ENCODE measurements at regions not wholly inside any gene's neighbourhood (a gene's known extent, or its start where the extent isn't known, plus 50 kb on each side); places are given as distances from the start of the nearest gene placed in this dataset.
"Not testable (repeated sequence)": the region's sequence is repeated elsewhere in the genome, so short reads cannot be mapped to it uniquely, and the experiment has no call there.

- H3K36me3 ChIP-seq (replicated peaks); H3K27me3 ChIP-seq (ENCODE audit: low read depth); in situ Hi-C loops (cut with MboI; ENCODE audit: low sequenced_read_pairs); H3K4me3 ChIP-seq; H3K4me1 ChIP-seq; DNase-seq (ENCODE audit: low spot score in 2 of 2); H3K9me3 ChIP-seq: not testable (repeated sequence)
These were observed 476.2 kb downstream of the FBXO15 start for GRCh38 chr18:73671480-73671879.

GRCh38 chr18:73670524-73670923 lies 477.1 kb downstream of the FBXO15 start:
- H3K9me3 ChIP-seq: no peaks in the 10 kb centered on the region
- no peak for DNase-seq (ENCODE audit: low spot score in 2 of 2)
- no peak overlapping the region for H3K4me3 ChIP-seq
- H3K4me1 ChIP-seq: no peaks in the 10 kb centered on the region
- H3K36me3 ChIP-seq (replicated peaks): no peaks in the 10 kb centered on the region
- in situ Hi-C loops (cut with MboI; ENCODE audit: low sequenced_read_pairs): no loop called here
- H3K27me3 ChIP-seq (ENCODE audit: low read depth): no peaks in the 10 kb centered on the region

GRCh38 chr18:73670039-73670438 lies 477.6 kb downstream of the FBXO15 start:
- no peaks in the 10 kb centered on the region for H3K36me3 ChIP-seq (replicated peaks)
- no peak overlapping the region for H3K4me3 ChIP-seq
- in situ Hi-C loops (cut with MboI; ENCODE audit: low sequenced_read_pairs): no loop called here
- no peaks in the 10 kb centered on the region for H3K9me3 ChIP-seq
- H3K4me1 ChIP-seq: no peaks in the 10 kb centered on the region
- DNase-seq (ENCODE audit: low spot score in 2 of 2): no peak
- H3K27me3 ChIP-seq (ENCODE audit: low read depth): no peaks in the 10 kb centered on the region

- Histone ChIP-seq H3K4me3 (no peak overlapping the region), H3K27me3 (ENCODE audit: low read depth) (no peaks in the 10 kb centered on the region), H3K36me3 (replicated peaks) (no peaks in the 10 kb centered on the region), H3K9me3 (no peaks in the 10 kb centered on the region), H3K4me1 (no peaks in the 10 kb centered on the region)
- DNase-seq (ENCODE audit: low spot score in 2 of 2): no peak
- in situ Hi-C loops (cut with MboI; ENCODE audit: low sequenced_read_pairs): no loop called here
These were observed 478.3 kb downstream of the FBXO15 start for GRCh38 chr18:73669297-73669696.

- H3K36me3 ChIP-seq (replicated peaks): no peaks in the 10 kb centered on the region
- in situ Hi-C loops (cut with MboI; ENCODE audit: low sequenced_read_pairs): no loop called here
- no peaks in the 10 kb centered on the region for H3K9me3 ChIP-seq
- no peaks in the 10 kb centered on the region for H3K27me3 ChIP-seq (ENCODE audit: low read depth)
- no peak for DNase-seq (ENCODE audit: low spot score in 2 of 2)
- no peak overlapping the region for H3K4me3 ChIP-seq
- H3K4me1 ChIP-seq: no peaks in the 10 kb centered on the region
These were observed 479.6 kb downstream of the FBXO15 start for GRCh38 chr18:73668051-73668450.

- Histone ChIP-seq H3K27me3 (ENCODE audit: low read depth) (no peaks in the 10 kb centered on the region), H3K4me1 (no peaks in the 10 kb centered on the region), H3K36me3 (replicated peaks) (no peaks in the 10 kb centered on the region), H3K4me3 (no peak overlapping the region), H3K9me3 (no peaks in the 10 kb centered on the region)
- in situ Hi-C loops (cut with MboI; ENCODE audit: low sequenced_read_pairs): no loop called here
- no peak for DNase-seq (ENCODE audit: low spot score in 2 of 2)
These were observed 480.9 kb downstream of the FBXO15 start for GRCh38 chr18:73666772-73667171.

- in situ Hi-C loops (cut with MboI; ENCODE audit: low sequenced_read_pairs): no loop called here
- Histone ChIP-seq H3K4me3 (no peak overlapping the region), H3K4me1 (no peaks in the 10 kb centered on the region), H3K36me3 (replicated peaks) (no peaks in the 10 kb centered on the region), H3K27me3 (ENCODE audit: low read depth) (no peaks in the 10 kb centered on the region), H3K9me3 (no peaks in the 10 kb centered on the region)
- DNase-seq (ENCODE audit: low spot score in 2 of 2): no peak
These were observed 482.7 kb downstream of the FBXO15 start for GRCh38 chr18:73664896-73665295.

- no peaks in the 10 kb centered on the region for H3K9me3 ChIP-seq
- no peaks in the 10 kb centered on the region for H3K4me1 ChIP-seq
- no peaks in the 10 kb centered on the region for H3K27me3 ChIP-seq (ENCODE audit: low read depth)
- no peak overlapping the region for H3K4me3 ChIP-seq
- no peak for DNase-seq (ENCODE audit: low spot score in 2 of 2)
- H3K36me3 ChIP-seq (replicated peaks): no peaks in the 10 kb centered on the region
- in situ Hi-C loops (cut with MboI; ENCODE audit: low sequenced_read_pairs): no loop called here
These were observed 484.1 kb downstream of the FBXO15 start for GRCh38 chr18:73663581-73663980.

GRCh38 chr18:73662421-73662820 lies 485.2 kb downstream of the FBXO15 start:
- H3K4me3 ChIP-seq: no peak overlapping the region

GRCh38 chr18:73660931-73661856 lies 486.4 kb downstream of the FBXO15 start:
- Histone ChIP-seq H3K4me3 (no peak overlapping the region), H3K9me3 (no peaks in the 10 kb centered on the region), H3K36me3 (replicated peaks) (no peaks in the 10 kb centered on the region), H3K4me1 (no peaks in the 10 kb centered on the region), H3K27me3 (ENCODE audit: low read depth) (no peaks in the 10 kb centered on the region)
- no peak for DNase-seq (ENCODE audit: low spot score in 2 of 2)
- in situ Hi-C loops (cut with MboI; ENCODE audit: low sequenced_read_pairs): no loop called here

More at GRCh38 chr18:73662421-73662820, 485.2 kb downstream of the FBXO15 start:
- Histone ChIP-seq H3K9me3 (no peaks in the 10 kb centered on the region), H3K27me3 (ENCODE audit: low read depth) (no peaks in the 10 kb centered on the region), H3K4me1 (no peaks in the 10 kb centered on the region), H3K36me3 (replicated peaks) (no peaks in the 10 kb centered on the region)
- in situ Hi-C loops (cut with MboI; ENCODE audit: low sequenced_read_pairs): no loop called here
- no peak for DNase-seq (ENCODE audit: low spot score in 2 of 2)

- Histone ChIP-seq H3K9me3 (no peaks in the 10 kb centered on the region), H3K27me3 (ENCODE audit: low read depth) (no peaks in the 10 kb centered on the region), H3K36me3 (replicated peaks) (no peaks in the 10 kb centered on the region), H3K4me3 (no peak overlapping the region), H3K4me1 (no peaks in the 10 kb centered on the region)
- no peak for DNase-seq (ENCODE audit: low spot score in 2 of 2)
- in situ Hi-C loops (cut with MboI; ENCODE audit: low sequenced_read_pairs): no loop called here
These were observed 490.9 kb downstream of the FBXO15 start for GRCh38 chr18:73656691-73657090.

- no peak overlapping the region for H3K4me3 ChIP-seq
- in situ Hi-C loops (cut with MboI; ENCODE audit: low sequenced_read_pairs): no loop called here
- H3K27me3 ChIP-seq (ENCODE audit: low read depth): no peaks in the 10 kb centered on the region
- no peaks in the 10 kb centered on the region for H3K4me1 ChIP-seq
- no peaks in the 10 kb centered on the region for H3K36me3 ChIP-seq (replicated peaks)
- no peak for DNase-seq (ENCODE audit: low spot score in 2 of 2)
- H3K9me3 ChIP-seq: no peaks in the 10 kb centered on the region
These were observed 493.8 kb downstream of the FBXO15 start for GRCh38 chr18:73653827-73654226.

- Histone ChIP-seq H3K36me3 (replicated peaks) (no peaks in the 10 kb centered on the region), H3K4me3 (no peak overlapping the region), H3K4me1 (no peaks in the 10 kb centered on the region), H3K9me3 (no peaks in the 10 kb centered on the region), H3K27me3 (ENCODE audit: low read depth) (no peaks in the 10 kb centered on the region)
- in situ Hi-C loops (cut with MboI; ENCODE audit: low sequenced_read_pairs): no loop called here
- DNase-seq (ENCODE audit: low spot score in 2 of 2): no peak
These were observed 494.4 kb downstream of the FBXO15 start for GRCh38 chr18:73653251-73653650.

- Histone ChIP-seq H3K9me3 (peaks cover 2% of the 10 kb centered on the region; the same call in 1 of the 2 replicates), H3K27me3 (ENCODE audit: low read depth) (no peaks in the 10 kb centered on the region), H3K36me3 (replicated peaks) (no peaks in the 10 kb centered on the region), H3K4me1 (no peaks in the 10 kb centered on the region), H3K4me3 (no peak overlapping the region)
- in situ Hi-C loops (cut with MboI; ENCODE audit: low sequenced_read_pairs): no loop called here
- DNase-seq (ENCODE audit: low spot score in 2 of 2): no peak
These were observed 500.2 kb downstream of the FBXO15 start for GRCh38 chr18:73647391-73647790.

Data from HAP-1 (cell line).